HG03139 (cell line): ENCODE measurements at regions not wholly inside any gene's neighbourhood (a gene's known extent, or its start where the extent isn't known, plus 50 kb on each side); places are given as distances from the start of the nearest gene placed in this dataset.

Experiments used
- ATAC-seq: cut with Tn5 transposase; IDR thresholded peaks from one replicate; pipeline ENCODE4 v1.9.1; 2021; ENCODE audit not compliant: unreplicated experiment

GRCh38 chr10:117427356-117427755 is 52.1 kb upstream of the PDZD8 start:
- no peak for ATAC-seq

GRCh38 chr10:117425974-117426566 is 50.8 kb upstream of the PDZD8 start:
- peak; percentile 91 for ATAC-seq

- ATAC-seq: no peak
These were observed 49.8 kb upstream of the PDZD8 start for GRCh38 chr10:117424883-117425649.
